GM19238 (cell line): ENCODE measurements at regions not wholly inside any gene's neighbourhood (a gene's known extent, or its start where the extent isn't known, plus 50 kb on each side); places are given as distances from the start of the nearest gene placed in this dataset.
"Not testable (repeated sequence)": the region's sequence is repeated elsewhere in the genome, so short reads cannot be mapped to it uniquely, and the experiment has no call there.

Experiments
- DNase-seq: peaks from one replicate; pipeline ENCODE4 v3.0.0; 2011; ENCODE audit warnings: low spot score; ENCODE audit not compliant: insufficient read length

DNA sequence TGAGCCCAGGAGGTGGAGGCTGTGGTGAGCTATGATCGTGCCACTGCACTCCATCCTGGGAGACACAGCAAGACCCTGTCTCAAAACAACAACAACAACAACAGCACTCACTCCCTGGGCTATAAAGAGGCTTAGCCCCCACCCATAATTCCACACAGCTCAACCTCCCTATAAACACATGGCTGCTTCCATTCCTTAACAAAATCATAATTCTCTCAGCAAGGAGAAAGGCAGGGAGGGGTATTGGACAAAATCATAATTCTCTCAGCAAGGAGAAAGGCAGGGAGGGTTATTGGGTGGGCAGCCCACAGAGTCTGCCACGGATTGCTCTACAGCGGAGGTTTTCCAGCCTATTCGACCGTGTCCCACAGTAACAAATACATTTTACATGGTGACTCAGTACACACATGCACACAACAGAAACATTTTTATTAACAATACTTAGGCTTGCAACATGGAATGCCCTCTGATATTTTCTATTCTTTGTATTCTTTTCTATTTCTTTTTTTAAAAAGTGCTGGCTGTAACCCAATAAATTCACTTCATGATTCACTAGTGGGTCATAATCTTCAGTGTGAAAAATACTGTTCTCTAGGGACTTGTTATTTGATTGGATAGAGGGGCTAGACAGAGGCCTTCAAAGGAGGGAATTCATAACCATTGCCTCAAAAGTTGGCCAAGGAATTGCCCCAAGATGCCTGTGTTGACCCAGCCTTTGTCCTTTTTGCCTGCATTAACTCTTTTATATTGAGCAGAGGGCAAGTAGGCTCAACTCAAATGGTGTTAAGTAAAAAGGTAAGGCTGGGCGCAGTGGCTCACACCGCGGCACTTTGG is 50.6 kb upstream of the ZMYND8 start:
- DNase-seq = no peak

DNA sequence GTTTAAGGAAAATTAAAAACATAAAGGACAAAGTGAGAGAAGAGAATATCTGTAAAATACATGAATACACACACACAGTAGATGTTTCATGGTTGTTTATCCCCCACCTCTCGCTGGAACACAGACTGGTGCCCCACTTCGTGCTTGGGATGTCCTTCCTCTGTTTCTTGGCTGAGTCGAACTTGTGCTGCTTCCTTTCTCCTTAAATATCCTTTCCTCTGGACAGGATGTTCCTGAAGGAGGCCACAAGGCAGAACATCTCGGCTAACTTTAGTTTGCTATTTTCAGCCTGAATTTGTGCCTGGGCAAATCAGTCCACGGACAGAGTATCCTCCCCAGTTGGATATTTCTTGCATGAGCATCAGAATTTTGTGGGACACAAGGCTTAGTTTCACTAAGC is 54.7 kb upstream of the ZMYND8 start:
- no peak for DNase-seq

DNA sequence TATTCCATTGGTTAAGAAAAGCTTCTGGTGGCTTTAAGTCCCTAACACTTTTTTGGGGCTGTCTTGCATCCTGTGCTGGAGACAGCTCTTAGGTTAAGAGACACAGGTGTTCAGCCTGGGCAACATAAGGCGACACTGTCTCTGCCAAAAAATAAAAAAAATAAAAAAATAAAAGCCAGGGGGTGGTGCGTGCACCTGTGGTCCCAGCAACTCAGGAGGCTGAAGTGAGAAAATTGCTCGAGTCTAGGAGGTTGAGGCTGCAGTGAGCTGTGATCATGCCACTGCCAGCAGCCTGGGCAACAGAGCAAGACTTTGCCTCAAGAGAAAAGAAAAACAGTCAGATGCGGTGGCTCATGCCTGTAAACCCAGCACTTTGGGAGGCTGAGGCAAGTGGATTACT is 55.6 kb upstream of the ZMYND8 start:
- no peak for DNase-seq

DNA sequence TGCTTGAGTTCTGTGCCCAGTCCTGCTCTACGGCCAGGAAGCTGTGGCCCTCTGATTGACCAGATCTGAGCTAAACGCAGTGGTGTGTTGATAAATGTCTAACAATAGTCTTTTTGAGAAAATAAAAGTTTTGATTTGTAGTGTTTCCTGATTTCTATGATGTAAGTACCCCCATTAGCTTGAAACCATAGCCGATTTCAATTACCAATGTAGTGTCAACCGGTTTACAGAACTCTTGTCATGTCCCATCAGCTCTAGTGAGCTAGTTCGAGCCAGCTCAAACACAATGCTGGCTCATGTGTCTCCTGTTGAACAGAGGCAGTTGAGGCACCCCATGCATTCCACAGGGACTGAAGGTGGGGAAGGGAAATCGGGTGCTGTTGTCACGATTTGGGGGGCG is 56.7 kb upstream of the ZMYND8 start:
- no peak for DNase-seq

DNA sequence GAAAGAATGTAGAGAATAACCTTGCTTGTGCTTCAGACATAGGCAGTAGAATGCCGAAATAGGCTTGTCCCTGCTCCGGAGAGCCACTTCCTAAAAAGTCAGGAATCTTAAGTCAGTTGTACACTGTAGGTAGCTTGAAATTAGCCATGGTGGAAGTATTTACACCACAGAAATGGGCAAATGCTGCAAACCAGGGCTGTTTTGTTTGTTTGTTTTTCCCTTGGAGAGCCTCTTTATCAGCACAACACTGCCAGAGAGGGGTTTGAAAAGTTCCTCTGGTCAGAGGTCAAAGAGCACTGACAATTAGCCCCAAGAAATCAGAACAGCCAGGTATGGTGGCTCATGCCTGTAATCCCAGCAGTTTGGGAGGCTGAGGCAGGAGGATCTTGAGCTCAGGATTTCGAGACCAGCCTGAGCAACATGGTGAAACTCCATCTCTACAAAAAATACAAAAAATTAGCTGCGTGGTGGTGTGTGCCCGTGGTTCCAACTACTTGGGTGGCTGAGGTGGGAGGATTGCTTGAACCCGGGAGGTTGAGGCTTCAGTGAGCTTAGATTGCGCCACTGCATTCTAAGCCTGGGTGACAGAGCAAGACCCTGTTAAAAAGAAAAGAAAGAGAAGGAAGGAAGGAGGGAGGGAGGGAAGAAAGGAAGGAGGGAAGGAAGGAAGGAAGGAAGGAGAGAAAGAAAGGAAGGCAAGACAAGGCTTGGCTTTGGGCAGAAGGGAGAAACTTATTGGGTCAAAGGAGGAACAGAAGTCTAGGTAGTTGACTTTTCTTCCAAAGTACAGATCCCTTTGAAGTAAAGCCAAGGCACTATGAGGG is 61.0 kb upstream of the ZMYND8 start:
- DNase-seq = no peak

DNA sequence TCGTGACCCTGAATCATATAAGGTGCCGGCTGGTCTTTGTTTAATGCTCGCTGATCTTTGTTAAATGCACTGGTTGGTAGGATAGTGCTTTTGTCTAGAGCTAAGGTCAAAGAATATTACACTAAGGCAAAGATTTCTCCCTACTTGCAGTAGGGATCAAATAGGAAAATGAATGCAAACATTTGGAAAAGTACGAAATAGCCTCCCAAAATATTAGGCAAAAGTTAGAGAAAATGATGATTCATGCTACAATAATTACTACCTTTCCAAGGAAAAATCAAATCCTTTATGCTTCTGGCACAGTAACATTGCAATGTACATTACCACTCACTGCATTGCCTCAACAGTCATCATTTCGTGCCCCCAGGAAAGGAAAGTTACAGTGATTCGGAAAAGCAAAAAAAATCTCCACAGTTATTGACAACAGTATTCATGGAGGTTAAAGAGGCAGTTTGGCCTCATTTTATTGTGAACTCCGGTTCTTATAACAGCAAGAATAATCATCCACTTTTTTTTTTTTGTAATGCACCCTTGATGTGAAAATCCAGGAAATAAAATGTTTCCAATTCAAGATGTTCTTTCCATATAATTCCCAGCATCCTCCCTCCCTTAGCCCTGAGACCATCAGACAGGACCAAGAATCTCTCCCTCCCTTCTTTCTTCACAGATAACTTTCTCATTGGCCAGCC is 61.7 kb upstream of the ZMYND8 start:
- DNase-seq = no peak

DNA sequence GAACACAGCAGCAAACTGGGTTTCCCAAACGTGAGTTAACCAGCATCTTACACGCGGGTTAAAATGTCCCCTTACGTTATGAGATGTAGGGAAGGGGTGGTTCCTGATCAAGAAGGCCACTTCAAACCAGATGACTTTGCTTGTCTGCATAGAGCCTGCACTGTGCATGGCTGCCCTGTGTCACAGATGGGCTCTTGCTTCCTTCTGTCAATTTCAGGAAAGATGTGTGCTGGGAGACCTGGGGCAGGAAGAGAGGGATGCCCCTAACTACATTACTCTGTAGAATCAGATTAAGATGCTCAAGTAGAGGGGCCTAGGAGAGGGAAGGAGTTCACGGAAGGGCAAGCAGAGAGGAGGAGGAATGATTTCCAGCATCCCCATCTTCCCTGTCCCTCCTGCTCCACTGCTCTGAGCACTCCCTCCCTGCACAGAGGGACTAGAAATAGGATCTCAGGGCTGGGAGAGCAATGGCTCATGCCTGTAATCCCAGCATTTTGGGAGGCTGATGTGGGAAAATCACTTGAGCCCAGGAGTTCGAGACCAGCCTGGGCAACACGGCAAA is 63.5 kb upstream of the ZMYND8 start:
- DNase-seq = no peak

DNA sequence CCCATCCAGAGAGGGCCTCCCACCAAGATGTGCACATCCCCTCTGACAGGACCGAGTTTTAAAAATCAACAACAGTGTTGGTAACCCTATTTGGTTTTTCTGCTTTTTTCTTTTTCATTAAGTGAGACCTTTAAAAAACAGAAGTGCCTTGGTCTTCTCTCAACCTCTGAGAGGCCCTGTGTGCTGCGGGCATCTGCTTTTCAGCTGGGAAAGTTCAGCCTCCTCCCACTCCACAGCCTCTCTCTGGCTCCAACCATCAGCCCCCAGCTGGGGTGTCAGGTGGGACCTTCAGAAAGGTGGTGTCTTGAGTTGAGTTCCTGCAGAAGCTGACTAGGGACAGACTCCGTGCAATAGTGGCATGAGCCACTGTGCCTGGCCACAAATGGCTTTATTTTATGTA is 64.6 kb upstream of the ZMYND8 start:
- DNase-seq = no peak

DNA sequence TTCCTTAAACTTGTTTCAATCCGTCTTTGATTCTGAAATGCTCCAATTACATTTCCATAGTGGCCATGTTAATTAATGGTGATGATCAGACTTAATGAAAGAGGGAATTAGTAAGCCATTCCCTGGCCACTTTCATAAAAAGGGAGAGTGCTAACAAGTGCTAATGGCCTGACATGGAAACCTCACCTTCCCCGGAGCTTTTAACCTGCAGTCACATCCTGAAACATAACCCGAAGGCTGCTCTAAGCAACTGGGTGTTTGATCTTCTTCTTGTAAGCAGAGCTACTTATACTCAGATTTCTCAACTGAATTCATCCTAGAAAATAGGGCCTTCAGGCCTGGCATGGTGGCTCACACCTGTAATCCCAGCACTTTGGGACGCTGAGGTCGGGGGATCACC is 67.1 kb upstream of the ZMYND8 start:
- DNase-seq = no peak

DNA sequence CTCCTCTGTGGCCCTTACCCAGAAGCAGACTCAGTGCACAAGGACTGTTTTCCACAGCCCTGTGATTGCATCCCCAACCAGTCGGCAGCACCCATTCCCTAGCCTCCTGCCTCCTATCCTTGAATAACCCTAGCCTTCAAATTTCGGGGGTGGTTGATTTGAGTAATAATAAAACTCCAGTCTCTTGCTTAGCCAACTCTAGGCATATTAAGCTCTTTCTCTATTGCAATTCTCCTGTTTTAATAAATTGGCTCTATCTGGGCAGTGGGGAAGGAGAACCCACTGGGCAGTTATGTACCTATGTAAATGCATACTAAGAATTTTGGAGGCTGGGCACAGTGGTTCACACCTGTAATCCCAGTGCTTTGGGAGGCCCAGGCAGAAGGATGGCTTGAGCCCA is 70.6 kb upstream of the ZMYND8 start:
- no peak for DNase-seq

DNA sequence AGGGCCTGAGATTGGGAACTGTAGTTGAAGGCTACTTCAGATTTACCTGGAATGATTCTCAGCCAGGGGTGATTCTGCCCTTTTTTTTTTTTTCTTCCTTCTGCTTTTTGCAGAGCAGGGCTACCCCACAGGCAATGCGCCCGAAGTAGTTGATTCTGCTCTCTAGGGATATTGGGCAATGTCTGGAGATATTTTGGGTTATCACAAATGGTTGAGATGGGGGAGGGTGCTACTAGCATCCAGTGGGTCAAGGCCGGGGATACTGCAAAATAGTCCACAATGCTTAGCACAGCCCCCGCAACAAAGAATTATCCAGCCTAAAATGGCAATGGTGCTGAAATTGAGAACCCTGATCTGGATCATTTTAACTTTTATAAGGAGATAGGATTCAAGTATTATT is 71.2 kb upstream of the ZMYND8 start:
- no peak for DNase-seq

DNA sequence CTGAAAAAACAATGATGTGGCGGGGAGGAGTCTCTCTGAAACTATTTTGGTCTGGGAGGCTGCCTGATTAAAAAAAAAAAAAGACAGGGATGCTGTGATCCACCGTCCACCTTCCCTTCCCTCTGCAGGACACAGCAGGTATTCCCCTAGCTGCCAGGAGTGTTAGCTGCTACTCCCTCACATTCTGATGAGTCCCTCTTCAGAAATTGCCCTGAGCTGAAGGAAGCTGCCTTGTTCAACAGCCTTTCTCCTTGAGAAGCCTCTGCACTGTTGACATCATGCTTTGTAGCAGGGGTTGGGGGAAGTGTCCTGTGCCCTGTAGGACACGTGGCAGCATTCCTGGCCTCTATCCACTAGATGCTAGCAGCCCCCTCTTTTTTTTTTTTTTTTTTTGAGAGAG is 71.7 kb upstream of the ZMYND8 start:
- DNase-seq = no peak

DNA sequence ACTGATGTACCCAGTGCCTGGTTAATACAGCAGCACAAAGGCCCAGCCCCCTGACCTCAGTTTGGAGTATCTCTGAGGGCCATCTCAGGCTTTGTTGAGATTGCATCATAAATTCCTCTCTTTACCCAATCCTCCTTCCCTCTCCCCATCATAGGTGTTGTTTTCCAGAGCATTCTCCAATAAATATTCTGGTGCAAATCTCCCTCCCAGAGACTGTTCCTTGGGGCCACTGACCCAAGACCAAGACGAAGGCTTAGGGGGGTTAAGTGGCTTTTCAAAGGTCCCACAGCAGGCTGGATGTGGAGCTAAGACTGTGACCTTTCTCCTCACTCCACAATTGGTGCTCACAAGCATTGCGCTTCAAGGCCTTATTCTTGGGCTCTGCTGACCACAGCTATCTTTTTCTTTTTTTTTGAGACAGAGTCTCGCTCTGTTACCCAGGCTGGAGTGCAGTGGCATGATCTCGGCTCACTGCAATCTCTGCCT is 72.4 kb upstream of the ZMYND8 start:
- DNase-seq = no peak

DNA sequence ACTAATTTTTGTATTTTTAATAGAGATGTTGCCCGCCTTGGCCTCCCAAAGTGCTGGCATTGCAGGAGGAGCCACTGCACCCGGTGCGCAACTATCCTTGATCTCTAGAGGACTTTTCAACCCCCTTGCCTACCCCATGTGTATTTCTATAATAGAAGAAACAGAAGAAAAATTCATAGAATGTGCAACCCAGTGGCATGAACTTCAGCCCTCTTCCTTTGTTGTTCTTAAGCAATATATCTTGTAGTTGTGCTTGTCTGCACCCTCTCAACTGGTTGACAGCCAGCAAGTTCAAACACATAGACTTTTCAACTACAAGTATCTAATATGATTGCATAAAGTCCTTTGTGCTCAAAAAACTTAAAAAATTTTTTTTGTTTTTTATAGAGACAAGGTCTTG is 72.3 kb upstream of the NCOA3 start:
- DNase-seq = no peak

DNA sequence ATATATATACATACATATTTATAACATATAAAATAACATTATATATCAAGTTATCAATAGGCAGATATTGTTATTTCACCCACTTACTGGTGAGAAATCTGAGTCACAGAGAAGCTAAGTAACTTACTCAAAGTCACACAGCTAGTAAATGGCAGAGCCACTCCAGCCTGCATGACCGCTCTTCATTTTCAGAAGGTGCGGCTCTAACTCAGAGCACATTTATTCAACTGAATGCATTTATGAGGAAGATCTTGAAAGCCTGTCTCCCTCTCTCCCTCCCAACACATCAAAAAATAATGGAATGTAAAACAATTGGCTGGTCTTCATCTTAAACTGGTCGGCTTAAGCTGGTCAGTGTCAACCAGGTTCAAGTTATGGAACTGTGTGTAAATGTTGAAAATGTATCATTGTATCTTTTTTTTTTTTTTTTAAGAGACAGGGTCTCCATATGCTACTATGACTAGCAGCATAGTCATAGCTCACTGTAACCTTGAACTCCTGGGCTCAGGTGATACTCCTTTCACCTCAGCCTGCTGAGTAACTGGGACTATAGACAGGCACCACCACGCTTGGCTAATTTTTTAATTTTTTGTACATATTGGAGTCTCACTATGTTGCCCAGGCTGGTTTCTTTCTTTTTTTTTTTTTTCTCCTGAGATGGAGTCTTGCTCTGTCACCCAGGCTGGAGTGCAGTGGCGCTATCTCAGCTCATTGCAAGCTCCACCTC is 70.7 kb upstream of the NCOA3 start:
- no peak for DNase-seq

DNA sequence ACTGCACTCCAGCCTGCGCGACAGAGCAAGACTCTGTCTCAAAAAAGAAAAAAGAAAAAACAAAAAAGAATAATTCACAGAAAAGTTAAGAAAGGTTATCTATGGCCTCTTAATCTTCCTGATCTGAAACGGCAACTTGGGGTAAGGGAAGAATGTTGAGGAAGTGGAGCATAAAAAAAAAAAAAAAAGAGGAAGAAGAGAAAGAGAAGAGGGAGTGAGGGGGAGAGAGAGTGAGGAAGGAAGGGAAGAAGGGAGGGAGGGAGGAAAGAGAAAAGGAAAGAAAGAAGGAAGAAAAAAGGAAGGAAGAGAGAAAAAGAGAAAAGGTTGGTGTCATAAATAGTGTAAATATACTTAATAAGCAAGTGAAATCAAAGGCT is 68.9 kb upstream of the NCOA3 start:
- no peak for DNase-seq

DNA sequence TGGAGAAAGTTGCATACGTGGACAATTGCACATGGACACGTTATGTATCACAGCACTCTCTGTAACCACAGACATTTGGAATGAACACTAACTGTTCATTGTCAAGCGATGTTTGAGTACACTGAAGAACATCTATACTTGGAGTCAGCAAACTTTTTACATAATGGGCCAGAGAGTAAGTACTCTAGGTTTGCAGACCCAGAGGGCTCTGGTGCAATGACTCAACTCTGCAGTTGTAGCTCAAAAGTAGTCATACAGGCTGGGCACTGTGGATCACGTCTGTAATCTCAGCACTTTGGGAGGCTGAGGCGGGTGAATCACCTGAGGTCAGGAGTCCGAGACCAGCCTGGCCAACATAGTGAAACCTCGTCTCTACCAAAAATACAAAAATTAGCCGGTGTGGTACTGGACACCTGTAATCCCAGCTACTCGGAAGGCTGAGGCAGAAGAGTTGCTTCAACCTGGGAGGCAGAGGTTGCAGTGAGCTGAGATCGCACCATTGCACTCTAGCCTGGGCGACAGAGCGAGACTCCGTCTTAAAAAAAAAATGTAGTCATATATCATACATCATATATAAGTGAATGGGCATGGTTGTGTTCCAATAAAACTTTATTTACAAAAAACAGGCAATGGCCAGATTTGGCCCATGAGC is 67.4 kb upstream of the NCOA3 start:
- not testable (repeated sequence) for DNase-seq

DNA sequence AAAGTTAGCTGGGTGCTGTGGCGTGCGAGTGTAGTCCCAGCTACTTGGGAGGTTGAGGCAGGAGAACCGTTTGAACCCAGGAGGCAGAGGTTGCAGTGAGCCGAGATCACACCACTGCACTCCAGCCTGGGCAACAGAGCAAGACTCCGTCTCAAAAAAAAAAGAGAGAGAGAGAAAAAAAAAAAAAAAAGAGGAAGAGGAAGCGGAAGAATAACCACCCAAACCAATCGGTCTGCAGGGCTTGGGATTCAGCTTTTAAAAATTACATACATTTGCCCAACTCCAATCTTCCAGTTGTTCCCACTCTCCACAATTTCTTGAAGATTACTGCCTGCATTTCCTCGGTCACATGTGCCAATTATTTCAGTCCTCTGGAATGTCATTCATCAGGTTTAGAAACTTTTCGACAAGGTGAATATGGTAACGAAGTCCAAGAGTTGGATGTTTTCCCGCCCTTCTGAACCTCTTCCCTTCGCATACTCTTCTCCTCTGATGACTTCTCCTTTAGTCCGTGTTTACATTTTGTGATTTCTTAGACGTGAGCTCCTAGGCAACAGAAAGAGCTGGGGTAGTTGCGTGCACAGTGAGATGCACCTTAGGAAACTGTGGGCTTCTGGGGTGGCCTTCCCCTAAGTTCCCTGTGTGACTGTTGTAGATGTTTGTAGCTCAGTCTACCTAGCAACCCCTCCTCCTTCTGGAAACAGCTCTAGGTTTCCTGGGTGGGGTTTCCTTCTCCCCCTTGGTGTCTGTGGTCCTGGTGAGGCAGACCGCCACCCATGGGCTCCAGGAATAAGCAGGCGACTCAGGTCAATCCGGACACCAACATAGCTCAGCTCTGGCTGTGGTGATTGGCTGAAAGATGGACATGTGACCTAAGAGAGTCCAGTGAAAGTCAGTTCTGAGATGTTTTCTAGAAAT is 63.0 kb upstream of the NCOA3 start:
- peak; percentile 32 for DNase-seq
